ENCODE measurements at regions not wholly inside any gene's neighbourhood (a gene's known extent, or its start where the extent isn't known, plus 50 kb on each side); places are given as distances from the start of the nearest gene placed in this dataset.

- no peak for DNase-seq
Observed at GRCh38 chr5:118778941-118779340, 209.4 kb downstream of the DTWD2 start.

GRCh38 chr5:118777189-118777736 is 211.1 kb downstream of the DTWD2 start:
- DNase-seq, result no peak

- no peak for DNase-seq
Observed at GRCh38 chr5:118776755-118777154, 211.6 kb downstream of the DTWD2 start.

- DNase-seq, result no peak
Observed at GRCh38 chr5:118775790-118776499, 212.4 kb downstream of the DTWD2 start.

- DNase-seq, result no peak
Observed at GRCh38 chr5:118768607-118769175, 219.7 kb downstream of the DTWD2 start.

- no peak for DNase-seq
Observed at GRCh38 chr5:118762291-118762690, 226.1 kb downstream of the DTWD2 start.

GRCh38 chr5:118761814-118762213 is 226.5 kb downstream of the DTWD2 start:
- no peak for DNase-seq

- no peak for DNase-seq
Observed at GRCh38 chr5:118752969-118753368, 235.4 kb downstream of the DTWD2 start.

GRCh38 chr5:118736396-118736795 is 252.0 kb downstream of the DTWD2 start:
- no peak for DNase-seq

- DNase-seq, result no peak
Observed at GRCh38 chr5:118733394-118733793, 255.0 kb downstream of the DTWD2 start.

- no peak for DNase-seq
Observed at GRCh38 chr5:118728191-118728590, 260.2 kb downstream of the DTWD2 start.

GRCh38 chr5:118726891-118727290 is 261.5 kb downstream of the DTWD2 start:
- no peak for DNase-seq

- DNase-seq, result no peak
Observed at GRCh38 chr5:118723021-118723338, 265.4 kb downstream of the DTWD2 start.

- no peak for DNase-seq
Observed at GRCh38 chr5:118722122-118723020, 266.0 kb downstream of the DTWD2 start.

- DNase-seq, result no peak
Observed at GRCh38 chr5:118711727-118712126, 276.6 kb downstream of the DTWD2 start.

- no peak for DNase-seq
Observed at GRCh38 chr5:118705959-118706667, 282.2 kb downstream of the DTWD2 start.

- DNase-seq, result no peak
Observed at GRCh38 chr5:118703241-118703640, 285.1 kb downstream of the DTWD2 start.

- DNase-seq, result no peak
Observed at GRCh38 chr5:118701791-118702190, 286.6 kb downstream of the DTWD2 start.

GRCh38 chr5:118700510-118700909 is 287.8 kb downstream of the DTWD2 start:
- no peak for DNase-seq

- no peak for DNase-seq
Observed at GRCh38 chr5:118698774-118699173, 289.6 kb downstream of the DTWD2 start.

- DNase-seq, result no peak
Observed at GRCh38 chr5:118696076-118696475, 292.3 kb downstream of the DTWD2 start.

GRCh38 chr5:118692811-118693342 is 295.5 kb downstream of the DTWD2 start:
- no peak for DNase-seq
